ENCODE measurements at regions not wholly inside any gene's neighbourhood (a gene's known extent, or its start where the extent isn't known, plus 50 kb on each side); places are given as distances from the start of the nearest gene placed in this dataset.

- no peak for TF ChIP-seq CTCF (conservative IDR thresholded peaks at IDR 0.05; ENCODE audit: low read length)
- TF ChIP-seq EZH2phosphoT487 (IDR thresholded peaks at IDR 0.05; ENCODE audit: borderline replicate concordance, low read depth, low read length), result no peak
These were observed 183.6 kb upstream of the CTBP2 start for GRCh38 chr10:125343983-125344382.

Measured in OCI-LY7 (cell line).